GM19193 (cell line): ENCODE measurements at regions not wholly inside any gene's neighbourhood (a gene's known extent, or its start where the extent isn't known, plus 50 kb on each side); places are given as distances from the start of the nearest gene placed in this dataset.

Experiments used
- POLR2A ChIP-seq: IDR thresholded peaks from 4 replicates; pipeline ENCODE4 v1.6.1; 2011; ENCODE audit not compliant: insufficient read depth, insufficient read length; ENCODE audit errors: extremely low read depth

DNA sequence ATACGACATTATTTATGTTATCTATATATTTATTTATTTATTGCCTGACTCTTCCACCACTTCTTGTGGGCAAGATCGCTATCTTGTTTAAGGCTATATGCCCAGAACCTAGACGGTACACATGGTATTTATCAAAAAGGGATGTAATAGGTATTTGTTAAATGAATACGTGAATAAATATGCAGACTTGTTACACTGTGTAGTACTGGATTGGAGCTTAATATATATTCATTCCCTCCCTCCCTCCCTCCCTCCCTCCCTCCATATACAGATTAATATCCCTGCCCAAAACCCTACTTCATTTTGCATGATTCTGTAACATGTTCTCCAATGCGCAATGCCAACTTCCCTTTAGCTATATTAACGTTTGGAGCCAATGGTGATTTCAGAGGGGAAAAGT lies 1273.7 kb upstream of the AUTS2 start:
- TF ChIP-seq POLR2A, result no peak

DNA sequence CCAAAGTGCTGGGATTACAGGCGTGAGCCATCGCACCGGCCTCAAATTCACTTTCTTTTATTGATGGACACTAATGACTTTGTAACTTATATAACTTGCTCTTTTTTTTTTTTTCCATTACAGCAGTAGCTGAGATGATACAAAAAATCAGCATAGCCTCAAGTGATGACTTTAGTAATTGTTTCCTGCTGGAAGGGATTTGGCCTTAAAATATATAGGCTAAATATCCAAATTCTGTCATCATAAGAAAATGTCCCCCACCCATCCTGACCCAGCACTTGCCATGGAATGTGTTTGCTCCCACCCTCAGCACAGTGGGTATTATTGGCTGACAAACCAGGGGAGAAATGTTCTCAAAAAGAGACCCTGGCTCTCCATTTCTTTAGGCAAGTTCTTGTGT lies 1264.1 kb upstream of the AUTS2 start:
- TF ChIP-seq POLR2A, result no peak

DNA sequence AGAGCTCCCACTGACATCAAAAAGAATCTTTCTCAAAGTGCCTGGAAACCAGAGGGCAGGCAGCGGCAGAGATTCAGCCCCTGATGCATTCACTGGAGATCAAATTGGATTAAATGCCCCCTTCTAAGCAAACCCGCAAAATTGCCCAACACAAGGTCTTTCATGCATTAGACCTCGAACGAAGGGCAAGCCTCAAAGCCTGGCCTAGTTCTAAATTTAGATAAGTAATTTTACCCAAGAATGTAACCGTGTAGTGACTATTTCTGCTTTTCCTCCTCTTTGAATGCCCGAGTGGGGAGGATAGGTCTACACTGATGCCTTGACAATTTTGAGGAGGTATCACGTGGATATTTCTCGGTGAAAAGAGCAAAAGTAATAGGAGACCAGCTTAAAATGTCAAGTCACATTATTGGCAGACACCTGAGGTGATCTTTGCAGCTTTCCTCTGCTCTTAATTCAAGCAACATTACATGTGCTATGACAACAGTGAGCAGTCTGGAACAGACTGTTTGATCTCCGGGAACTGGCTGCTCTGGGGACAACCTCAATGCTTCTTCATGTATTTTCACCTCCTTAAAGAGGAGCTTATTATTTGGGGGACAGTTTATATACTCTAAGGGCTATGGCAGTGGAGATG lies 1263.5 kb upstream of the AUTS2 start:
- TF ChIP-seq POLR2A, result no peak

DNA sequence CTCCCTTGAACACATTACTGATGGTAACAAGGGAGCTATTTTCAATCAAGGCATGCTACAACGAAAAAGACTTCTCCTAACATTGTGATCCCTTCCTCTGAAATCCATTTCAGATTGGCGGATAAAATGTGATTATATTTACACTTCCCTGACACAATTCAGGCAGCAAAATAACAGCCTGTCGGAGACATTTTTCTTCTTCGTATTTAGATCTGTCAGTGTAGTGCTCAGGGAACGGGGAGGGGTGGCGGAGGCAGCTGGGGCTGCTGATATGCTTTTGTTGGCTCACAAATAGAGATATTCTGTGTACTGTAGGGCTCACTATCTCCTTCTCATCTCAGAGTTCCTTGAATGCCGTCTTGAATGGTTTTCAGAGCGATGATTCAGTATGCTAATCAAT lies 1261.7 kb upstream of the AUTS2 start:
- no peak for TF ChIP-seq POLR2A

DNA sequence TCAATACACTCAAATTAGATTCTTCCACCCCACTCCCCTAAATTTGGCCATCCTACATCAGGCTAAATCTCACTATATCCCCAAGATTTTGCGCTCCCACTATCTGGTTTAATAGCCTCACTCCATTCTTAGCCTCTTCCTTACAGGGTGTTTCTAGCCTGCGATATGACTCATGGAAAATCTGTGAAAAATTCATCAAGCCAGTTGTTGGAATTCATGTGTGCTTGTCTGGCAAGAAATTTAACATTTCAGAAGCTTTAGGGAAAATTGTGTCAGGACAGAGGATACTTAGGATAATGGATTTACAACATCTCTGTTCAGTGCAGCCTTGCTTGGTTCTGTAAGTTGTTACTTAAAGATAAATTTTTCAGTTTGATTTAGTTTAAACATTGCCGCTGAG lies 1249.9 kb upstream of the AUTS2 start:
- TF ChIP-seq POLR2A, result no peak

DNA sequence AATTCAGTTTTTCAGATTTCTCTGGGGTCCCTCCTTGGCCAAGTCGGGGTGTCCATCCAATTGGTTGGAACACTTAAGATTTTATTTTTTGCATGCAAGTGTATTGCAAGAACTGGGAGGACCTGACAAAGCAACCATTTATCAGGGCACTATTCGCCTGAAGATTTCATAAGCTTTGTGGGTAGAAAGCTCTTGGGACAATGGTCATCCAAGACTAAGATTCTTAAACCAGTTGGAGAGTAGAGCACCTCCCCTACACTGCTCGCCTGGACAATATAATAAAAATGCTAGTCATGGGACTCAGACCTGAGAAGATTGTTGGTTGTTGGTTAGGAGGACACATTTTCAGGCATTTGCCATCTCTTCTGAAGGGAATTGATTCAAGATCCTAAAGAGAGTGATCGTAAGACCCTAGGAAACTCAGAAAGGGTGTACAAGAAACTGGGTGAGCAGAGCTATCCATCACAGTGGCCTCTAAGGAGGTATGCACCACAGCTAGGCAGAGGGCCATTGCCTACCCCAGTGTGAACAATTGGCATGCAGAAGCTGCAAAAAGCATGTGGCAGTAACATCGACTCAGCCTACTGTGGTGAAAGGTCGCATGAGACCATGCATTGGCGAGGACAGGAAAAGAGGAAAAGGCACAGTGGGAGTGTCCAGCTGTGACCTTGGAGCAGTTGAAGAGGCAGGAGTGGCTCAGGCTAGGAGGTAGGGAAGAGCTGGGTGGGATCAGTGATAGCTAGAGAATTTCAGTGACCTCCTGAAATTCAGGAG lies 1235.3 kb upstream of the AUTS2 start:
- no peak for TF ChIP-seq POLR2A

DNA sequence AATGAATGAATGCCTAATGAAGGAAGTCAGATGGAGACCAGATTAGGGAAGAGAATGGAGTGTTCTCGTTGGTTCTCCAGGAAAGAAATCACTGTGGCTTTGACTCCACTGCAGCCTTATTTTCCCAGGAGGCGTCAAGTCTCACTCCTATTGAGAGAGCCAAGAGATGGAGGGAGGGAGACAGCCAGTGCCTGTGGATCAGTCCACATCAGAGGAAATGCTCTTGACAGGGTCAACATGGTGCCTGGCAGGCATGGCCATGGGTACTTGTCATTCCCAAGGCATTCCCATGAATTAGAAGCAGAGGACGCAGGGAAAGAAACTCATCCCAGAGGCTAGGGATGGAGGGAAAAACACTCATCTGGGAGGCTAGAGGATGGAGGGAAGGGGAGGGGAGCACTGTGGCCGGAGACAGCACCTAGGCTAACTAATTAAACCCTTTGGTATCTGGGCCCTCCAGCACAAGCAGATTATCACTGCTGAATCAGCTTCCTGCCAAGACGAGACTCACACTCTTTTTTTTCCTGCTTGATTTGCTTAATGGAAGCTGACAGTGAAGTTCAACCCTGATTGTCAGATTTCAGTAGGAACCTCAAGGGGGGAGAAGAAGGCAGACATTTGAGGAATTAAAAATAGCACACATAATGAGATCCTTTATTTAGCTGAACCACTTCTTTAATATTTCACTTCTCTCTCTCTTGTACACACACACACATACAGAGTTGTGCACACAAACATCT lies 1233.2 kb upstream of the AUTS2 start:
- TF ChIP-seq POLR2A, result no peak

DNA sequence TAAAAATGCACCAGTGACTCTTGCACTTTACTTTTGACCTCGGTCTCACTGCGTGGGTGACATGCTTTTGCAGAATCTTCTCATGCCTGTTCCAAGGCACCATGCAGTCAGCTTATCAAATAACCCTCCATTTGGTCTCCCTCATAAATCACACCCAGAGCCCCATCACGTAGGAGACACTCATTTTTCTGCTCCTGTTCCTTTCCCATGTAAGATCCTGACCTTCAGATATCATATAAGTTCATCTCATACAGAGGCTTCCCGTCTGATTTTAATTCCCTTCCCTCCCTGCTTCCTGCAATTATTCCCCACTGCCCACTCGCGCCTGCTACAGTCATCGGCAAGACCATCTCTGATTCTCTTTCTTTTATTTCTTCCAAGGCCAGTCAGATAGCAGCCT lies 1226.3 kb upstream of the AUTS2 start:
- no peak for TF ChIP-seq POLR2A

DNA sequence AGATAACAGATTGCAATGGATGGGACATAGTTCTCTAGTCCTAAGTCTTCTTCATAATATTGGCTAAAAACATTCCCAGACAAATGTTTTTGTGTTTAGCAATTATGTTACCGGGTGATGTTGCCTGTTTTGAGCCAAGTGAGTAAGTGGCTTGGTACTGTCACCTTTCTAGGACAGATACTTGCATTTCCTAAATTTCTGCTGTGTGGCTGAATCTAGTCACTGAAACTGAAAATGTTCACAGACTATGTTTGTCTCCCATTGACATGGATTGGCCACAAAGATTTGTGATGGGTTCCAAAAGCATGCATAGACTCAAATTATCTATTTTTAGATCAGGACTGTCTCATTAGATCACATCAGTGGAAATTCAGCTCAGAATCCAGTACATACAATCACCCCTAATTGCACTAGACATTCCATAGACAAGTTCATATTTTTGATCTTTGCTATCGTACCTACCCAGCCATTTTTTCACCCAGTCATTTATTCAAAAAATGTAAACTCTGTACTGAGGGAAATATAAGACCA lies 1222.1 kb upstream of the AUTS2 start:
- TF ChIP-seq POLR2A, result no peak

DNA sequence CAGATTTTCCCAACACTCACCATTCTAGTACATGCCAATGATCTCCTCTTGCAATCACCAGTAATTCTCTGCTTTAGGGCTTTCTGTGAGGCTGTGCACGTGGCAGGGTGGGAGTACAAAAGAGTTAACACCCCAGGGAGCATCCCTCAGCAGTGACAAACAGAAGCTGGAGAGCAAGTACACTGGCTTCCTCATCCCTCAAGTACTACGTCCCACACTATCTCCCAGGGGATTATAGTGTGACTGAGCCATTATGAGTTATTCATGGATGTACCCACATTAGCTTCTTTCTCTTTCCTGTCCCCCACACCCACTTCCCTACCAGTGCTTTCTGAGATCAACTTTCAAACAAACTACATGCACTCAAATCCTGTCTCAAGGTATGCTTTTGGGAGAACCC lies 1216.5 kb upstream of the AUTS2 start:
- no peak for TF ChIP-seq POLR2A

DNA sequence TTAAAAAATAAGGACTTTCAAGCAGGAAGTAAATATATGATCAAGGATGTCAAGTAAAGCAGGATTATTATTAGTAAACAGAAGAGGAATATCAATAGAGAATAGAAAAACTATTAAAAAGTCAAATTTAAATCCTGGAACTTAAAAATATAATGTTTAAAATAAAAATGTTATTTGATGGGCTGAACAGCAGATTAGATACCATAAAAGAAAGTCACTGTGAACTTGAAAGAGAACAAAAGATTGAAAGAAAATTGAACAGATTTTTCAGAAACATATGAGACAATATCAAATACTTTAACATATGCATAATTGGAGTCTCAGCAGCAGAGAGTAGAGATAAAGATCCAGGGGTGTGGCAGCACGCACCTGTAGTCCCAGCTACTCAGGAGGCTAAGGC lies 1213.7 kb upstream of the AUTS2 start:
- TF ChIP-seq POLR2A, result no peak

DNA sequence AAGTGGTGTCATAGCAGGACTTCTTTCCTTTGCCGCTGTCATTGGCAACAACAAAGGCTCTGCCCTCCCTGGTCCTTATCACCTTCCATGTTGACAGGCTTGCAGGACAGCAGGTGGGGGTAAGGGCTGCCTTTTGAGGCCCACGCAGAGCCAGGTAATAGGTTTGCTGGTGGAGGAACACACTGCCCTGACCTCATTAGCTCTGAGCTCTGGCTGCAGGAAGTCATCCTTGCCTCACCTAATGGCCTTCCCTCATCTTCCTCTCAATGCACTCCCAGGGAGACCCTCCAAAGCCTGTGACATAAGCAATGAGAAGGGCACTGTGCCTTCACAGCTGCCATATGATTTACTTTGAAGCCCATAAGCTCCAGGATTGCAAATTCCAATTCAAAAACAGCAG lies 1205.2 kb upstream of the AUTS2 start:
- TF ChIP-seq POLR2A, result no peak

DNA sequence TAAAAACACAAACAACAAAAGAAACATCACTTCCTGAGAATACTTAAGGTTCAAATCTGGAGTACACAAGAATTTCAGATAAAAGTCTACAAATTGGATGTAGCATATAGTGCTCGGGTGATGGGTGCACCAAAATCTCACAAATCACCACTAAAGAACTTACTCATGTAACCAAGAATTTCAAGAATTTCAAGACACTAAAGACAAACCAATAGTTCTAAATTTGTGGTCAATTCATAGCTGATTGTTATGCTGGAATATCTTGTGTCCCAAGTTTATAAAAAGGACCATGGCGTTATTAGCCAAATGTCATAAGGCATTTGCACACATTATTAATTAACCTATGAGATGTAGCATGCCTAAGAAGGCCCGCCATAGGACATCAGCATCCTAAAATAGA lies 1204.1 kb upstream of the AUTS2 start:
- no peak for TF ChIP-seq POLR2A

DNA sequence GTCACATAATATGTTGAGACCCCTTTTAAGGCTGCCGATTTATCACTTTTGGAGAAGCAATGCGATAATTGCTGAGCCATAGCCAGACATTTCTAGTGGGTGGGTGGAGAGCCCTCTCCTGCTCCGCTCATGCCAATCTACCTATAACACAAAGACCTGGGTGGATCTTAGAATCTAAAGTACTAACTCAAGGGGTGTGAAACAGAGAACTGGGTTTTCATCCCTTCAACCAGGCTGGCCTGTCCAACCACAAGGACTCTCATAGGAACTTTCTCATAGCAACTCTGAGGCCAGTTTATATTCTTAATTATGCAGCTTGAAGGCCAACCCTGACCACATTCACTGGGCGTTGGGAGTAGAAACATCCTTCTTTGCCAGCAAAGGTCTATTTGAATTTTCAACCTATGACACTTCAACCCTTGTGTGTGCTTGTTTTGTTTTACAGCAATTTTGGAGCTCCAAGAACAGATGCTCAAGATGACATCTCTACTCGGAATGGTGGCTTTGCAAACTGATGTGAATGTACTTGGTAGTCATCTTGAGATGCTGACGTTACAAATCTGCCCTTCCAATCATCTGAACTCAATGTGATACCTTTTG lies 1198.2 kb upstream of the AUTS2 start:
- TF ChIP-seq POLR2A, result no peak

DNA sequence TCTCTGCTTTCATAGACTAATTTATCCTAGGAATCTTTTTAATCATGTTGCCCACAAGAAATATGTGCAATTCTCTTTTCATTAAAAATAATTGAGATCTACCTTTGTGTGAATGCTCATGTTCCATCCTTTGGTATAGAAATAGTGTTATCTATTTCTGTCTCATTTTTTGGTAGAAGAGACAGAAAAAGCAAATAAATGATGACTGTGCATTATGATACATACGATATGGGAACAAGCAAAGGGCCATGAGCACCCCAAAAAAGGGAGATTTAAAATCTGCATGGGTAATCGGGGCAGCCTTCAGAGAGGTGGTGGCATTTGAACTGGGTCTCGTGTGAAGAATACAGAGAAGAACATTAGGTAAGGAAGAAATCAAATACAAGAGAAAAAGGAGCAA lies 1197.5 kb upstream of the AUTS2 start:
- TF ChIP-seq POLR2A, result no peak
